ENCODE measurements at regions not wholly inside any gene's neighbourhood (a gene's known extent, or its start where the extent isn't known, plus 50 kb on each side); places are given as distances from the start of the nearest gene placed in this dataset.

- Histone ChIP-seq H3K4me3 (ENCODE audit: low read depth, low read length, poor library complexity, severe bottlenecking) (no peak overlapping the region), H3K9me3 (ENCODE audit: low read depth, low read length, poor library complexity, severe bottlenecking) (no peaks in the 10 kb centered on the region), H3K27ac (ENCODE audit: low read depth, low read length, poor library complexity, severe bottlenecking) (no peak overlapping the region), H3K36me3 (ENCODE audit: insufficient read depth, low read length, poor library complexity, severe bottlenecking) (no peaks in the 10 kb centered on the region), H3K27me3 (replicated peaks; ENCODE audit: insufficient read depth, low read depth, low read length, poor library complexity) (no peaks in the 10 kb centered on the region), H3K4me1 (ENCODE audit: insufficient read depth, low read length, poor library complexity, severe bottlenecking) (no peaks in the 10 kb centered on the region)
- no peak for TF ChIP-seq CTCF (conservative IDR thresholded peaks at IDR 0.05; ENCODE audit: low read depth, low read length)
- no peak for TF ChIP-seq EZH2 (IDR thresholded peaks at IDR 0.05; ENCODE audit: borderline replicate concordance, low read depth, low read length, poor library complexity, severe bottlenecking)
- ChIA-PET POLR2A (ENCODE audit: low non-redundant PET) (no interaction called here), CTCF (no interaction called here)
- intact Hi-C loops (cut with micrococcal nuclease; ENCODE audit: unreplicated experiment) = no loop called here
- BruUV-seq (replicated peaks) = no TSS peak
- DNase-seq (ENCODE audit: low spot score) = no peak
Observed at GRCh38 chrX:87374324-87374723, 143.3 kb upstream of the KLHL4 start.

GRCh38 chrX:87376896-87377295 is 140.7 kb upstream of the KLHL4 start:
- CTCF ChIA-PET = no interaction called here
- H3K9me3 ChIP-seq (ENCODE audit: low read depth, low read length, poor library complexity, severe bottlenecking) = no peaks in the 10 kb centered on the region
- intact Hi-C loops (cut with micrococcal nuclease; ENCODE audit: unreplicated experiment) = no loop called here
- POLR2A ChIA-PET (ENCODE audit: low non-redundant PET) = no interaction called here
- no peaks in the 10 kb centered on the region for H3K36me3 ChIP-seq (ENCODE audit: insufficient read depth, low read length, poor library complexity, severe bottlenecking)
- DNase-seq (ENCODE audit: low spot score) = no peak
- H3K4me1 ChIP-seq (ENCODE audit: insufficient read depth, low read length, poor library complexity, severe bottlenecking) = no peaks in the 10 kb centered on the region
- no peak overlapping the region for H3K27ac ChIP-seq (ENCODE audit: low read depth, low read length, poor library complexity, severe bottlenecking)
- no TSS peak for BruUV-seq (replicated peaks)
- H3K27me3 ChIP-seq (replicated peaks; ENCODE audit: insufficient read depth, low read depth, low read length, poor library complexity) = no peaks in the 10 kb centered on the region
- H3K4me3 ChIP-seq (ENCODE audit: low read depth, low read length, poor library complexity, severe bottlenecking) = no peak overlapping the region
- TF ChIP-seq CTCF (conservative IDR thresholded peaks at IDR 0.05; ENCODE audit: low read depth, low read length) = no peak
- no peak for TF ChIP-seq EZH2 (IDR thresholded peaks at IDR 0.05; ENCODE audit: borderline replicate concordance, low read depth, low read length, poor library complexity, severe bottlenecking)

- intact Hi-C loops (cut with micrococcal nuclease; ENCODE audit: unreplicated experiment) = no loop called here
- CTCF ChIA-PET = no interaction called here
Observed at GRCh38 chrX:87388381-87388780, 129.2 kb upstream of the KLHL4 start.

More at GRCh38 chrX:87388381-87388780, 129.2 kb upstream of the KLHL4 start:
- POLR2A ChIA-PET (ENCODE audit: low non-redundant PET) = no interaction called here
- Histone ChIP-seq H3K4me1 (ENCODE audit: insufficient read depth, low read length, poor library complexity, severe bottlenecking) (no peaks in the 10 kb centered on the region), H3K27me3 (replicated peaks; ENCODE audit: insufficient read depth, low read depth, low read length, poor library complexity) (no peaks in the 10 kb centered on the region), H3K9me3 (ENCODE audit: low read depth, low read length, poor library complexity, severe bottlenecking) (no peaks in the 10 kb centered on the region), H3K36me3 (ENCODE audit: insufficient read depth, low read length, poor library complexity, severe bottlenecking) (no peaks in the 10 kb centered on the region), H3K4me3 (ENCODE audit: low read depth, low read length, poor library complexity, severe bottlenecking) (no peak overlapping the region), H3K27ac (ENCODE audit: low read depth, low read length, poor library complexity, severe bottlenecking) (no peak overlapping the region)
- BruUV-seq (replicated peaks) = no TSS peak
- no peak for DNase-seq (ENCODE audit: low spot score)
- TF ChIP-seq CTCF (conservative IDR thresholded peaks at IDR 0.05; ENCODE audit: low read depth, low read length) (no peak), EZH2 (IDR thresholded peaks at IDR 0.05; ENCODE audit: borderline replicate concordance, low read depth, low read length, poor library complexity, severe bottlenecking) (no peak)

Measured in A673 (cell line).